HG03103 (cell line): ENCODE measurements at regions not wholly inside any gene's neighbourhood (a gene's known extent, or its start where the extent isn't known, plus 50 kb on each side); places are given as distances from the start of the nearest gene placed in this dataset.
"Not testable (repeated sequence)": the region's sequence is repeated elsewhere in the genome, so short reads cannot be mapped to it uniquely, and the experiment has no call there.

Experiments used
- ATAC-seq: cut with Tn5 transposase; IDR thresholded peaks from one replicate; pipeline ENCODE4 v1.9.1; 2021; ENCODE audit warnings: low read depth; ENCODE audit not compliant: unreplicated experiment

- ATAC-seq: no peak
Measured at GRCh38 chr16:13607289-13607688, 312.7 kb upstream of the ERCC4 start.

DNA sequence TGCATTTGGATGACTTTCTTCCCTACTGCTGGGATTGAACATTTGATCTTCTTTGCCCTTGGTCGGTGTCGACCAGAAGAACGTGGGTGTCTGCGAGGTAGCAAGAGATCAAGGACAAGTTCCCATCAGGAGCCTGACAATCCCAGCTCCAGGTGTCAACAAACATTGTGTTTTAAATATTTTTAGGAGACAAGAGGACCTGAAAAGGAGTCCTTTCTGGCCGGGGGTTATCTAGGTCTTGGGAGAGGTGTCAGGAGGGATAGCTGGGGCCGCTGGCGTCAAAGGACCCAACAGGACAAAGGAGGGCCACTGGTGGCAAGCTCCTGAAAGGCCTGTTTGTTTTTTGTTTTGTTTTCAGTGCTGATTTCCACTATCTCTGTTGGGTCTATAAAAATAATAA is 308.4 kb upstream of the ERCC4 start:
- no peak for ATAC-seq

DNA sequence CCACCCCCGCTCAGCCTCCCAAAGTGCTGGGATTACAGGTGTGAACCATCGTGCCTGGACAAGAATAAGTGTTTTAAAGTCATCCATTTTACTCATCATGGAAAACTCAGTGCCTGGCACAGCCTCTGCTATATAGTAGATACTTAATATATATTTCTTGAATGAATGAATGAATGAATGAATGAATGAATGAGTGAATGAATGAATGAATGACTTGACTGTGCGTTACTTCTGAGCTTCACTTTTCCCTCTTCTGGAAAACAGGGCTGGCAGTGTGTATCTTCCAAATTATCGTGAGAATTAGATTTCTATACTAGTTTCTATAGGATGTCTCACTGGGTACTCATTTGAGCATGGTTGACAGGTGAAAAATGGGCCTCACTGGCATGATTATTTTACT is 307.3 kb upstream of the ERCC4 start:
- no peak for ATAC-seq

- no peak for ATAC-seq
Measured at GRCh38 chr16:13613165-13613564, 306.8 kb upstream of the ERCC4 start.

DNA sequence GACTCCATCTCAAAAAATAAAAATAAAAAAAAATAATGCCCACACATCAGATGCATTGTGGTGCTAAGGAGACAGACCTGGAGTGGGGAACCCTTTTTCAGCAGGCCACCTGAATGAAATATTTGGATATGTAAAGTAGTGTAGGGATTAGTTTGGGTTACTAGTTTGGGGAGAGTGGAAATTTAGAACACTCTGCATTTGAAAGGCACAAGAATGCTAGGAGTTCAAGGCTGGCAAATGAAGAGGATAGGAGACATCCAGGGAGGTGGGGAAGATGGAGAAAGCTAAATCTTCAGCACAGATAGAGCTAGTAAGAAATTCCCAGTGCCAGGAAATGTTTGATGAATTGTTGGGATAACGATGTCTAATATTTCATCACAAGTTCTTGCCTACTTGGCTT is 298.3 kb upstream of the ERCC4 start:
- no peak for ATAC-seq

DNA sequence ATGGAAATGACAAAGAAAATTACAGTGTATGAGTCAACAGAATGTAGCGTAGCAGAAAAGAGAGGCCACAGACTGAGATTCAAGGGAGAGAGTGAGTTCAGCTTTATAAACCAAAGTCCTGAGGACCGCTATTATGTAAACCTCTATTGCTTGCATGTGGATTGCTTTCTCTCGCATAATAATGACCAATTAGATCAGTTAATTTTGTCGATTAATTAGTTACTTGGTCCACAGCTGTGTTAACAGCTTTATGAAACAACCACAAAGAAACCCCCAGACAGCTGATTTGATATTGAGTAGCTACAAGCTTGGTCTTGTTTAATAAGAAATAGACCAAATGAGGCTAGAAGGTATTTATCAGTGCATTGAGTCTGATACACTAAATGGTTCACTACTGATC is 291.8 kb upstream of the ERCC4 start:
- no peak for ATAC-seq

DNA sequence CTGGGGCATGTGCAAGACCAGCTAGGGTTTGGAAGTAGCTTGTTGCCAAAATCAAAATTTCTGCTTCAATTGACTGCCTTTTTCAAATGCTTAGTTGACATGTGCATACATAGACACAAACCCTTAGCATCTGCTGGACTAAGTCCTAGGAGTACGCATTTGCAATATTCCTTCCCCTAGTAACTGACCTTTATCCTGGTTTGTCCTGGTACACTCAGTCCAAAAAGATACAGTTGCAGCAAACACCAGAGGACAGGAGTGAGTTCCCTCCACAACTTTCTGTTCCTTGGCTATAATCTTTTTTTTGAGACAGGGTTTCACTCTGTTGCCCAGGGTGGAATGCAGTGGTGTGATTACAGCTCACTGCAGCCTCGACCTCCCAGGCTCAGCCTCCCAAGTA is 290.2 kb upstream of the ERCC4 start:
- ATAC-seq: no peak

DNA sequence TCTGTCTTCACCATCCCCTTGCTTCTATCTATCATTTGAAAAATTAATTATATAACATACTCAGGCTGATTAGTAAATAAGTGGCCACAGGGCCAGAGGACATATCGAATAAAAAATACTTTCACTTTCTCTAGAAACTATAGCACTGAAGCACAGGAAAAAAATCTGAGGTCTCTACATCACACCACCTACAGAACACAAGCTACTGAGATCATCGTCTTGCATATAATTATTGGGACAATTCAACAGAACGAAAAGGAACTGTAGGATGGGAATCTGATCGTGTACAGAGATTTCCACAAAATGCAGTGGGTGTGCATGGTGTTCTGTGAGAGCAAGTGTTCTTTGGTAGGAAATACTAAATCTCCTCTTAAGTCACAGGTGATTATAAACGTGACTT is 289.6 kb upstream of the ERCC4 start:
- ATAC-seq: no peak

DNA sequence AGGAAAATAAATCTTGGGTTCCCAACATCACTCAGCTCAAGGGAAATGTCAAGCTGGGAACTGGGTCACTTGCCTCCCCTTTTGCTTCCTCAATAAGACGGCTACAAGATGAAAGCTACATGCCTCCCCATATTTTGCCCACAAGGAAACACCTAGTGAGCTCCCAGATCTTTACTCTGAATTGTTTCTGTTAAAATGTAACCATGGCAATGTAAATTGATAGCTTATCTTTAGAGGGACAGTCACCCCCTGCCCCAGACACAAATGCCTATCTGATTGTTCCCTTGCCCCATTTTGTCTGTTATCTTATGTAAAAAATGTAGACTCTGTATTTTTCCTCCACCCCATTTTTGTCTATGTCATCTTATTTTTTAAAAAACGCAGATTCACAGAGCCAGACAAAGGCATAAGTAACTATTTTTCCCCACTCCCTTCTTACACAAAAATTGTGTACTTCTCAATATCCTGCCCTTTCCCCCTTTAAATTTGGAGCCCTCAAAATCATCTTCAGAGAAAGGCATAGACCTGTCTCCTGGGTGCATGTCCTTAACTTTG is 288.7 kb upstream of the ERCC4 start:
- ATAC-seq: no peak

GRCh38 chr16:13631916-13632315 is 288.0 kb upstream of the ERCC4 start:
- ATAC-seq: no peak

- not testable (repeated sequence) for ATAC-seq
Measured at GRCh38 chr16:13632504-13632903, 287.4 kb upstream of the ERCC4 start.

GRCh38 chr16:13633391-13633861 is 286.5 kb upstream of the ERCC4 start:
- ATAC-seq: no peak

DNA sequence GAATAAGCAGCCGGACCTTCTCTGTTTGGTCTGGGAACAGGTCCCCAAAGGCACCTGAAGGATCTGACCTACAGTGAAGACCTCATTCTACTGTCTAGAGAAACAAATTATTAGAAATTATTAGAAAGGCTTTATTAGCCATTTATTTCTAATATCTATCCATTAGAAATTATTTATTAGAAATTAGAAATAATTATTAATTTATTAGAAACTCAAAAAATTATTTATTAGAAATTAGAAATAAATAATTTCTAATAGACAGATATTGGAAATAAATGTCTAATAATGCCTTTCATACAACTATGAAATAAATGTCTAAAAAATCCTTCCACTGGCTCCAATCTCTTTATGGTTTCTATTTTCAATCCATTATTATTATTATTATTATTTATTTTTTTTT is 285.7 kb upstream of the ERCC4 start:
- no peak for ATAC-seq

DNA sequence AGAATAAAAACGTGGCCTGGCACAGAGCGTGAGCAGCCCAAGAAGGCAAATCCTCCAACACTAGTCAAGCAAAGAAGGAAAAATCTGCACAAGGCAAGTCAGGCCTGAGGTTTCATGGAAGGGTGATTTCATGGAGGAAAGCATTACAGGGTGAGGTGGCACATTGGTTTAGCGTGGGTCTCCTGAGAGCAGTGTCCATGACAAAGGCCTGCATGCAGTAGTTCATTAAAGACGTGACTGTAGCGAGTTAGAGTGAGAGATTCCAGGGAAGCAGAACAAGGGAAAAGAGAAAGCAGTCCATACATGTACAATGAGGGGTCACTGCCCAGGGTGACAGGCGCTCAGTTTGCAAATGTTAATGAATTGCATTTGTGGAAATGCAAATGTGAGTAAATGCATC is 285.0 kb upstream of the ERCC4 start:
- no peak for ATAC-seq

GRCh38 chr16:13638218-13638617 is 281.7 kb upstream of the ERCC4 start:
- ATAC-seq: no peak

- no peak for ATAC-seq
Measured at GRCh38 chr16:13643412-13643811, 276.5 kb upstream of the ERCC4 start.

DNA sequence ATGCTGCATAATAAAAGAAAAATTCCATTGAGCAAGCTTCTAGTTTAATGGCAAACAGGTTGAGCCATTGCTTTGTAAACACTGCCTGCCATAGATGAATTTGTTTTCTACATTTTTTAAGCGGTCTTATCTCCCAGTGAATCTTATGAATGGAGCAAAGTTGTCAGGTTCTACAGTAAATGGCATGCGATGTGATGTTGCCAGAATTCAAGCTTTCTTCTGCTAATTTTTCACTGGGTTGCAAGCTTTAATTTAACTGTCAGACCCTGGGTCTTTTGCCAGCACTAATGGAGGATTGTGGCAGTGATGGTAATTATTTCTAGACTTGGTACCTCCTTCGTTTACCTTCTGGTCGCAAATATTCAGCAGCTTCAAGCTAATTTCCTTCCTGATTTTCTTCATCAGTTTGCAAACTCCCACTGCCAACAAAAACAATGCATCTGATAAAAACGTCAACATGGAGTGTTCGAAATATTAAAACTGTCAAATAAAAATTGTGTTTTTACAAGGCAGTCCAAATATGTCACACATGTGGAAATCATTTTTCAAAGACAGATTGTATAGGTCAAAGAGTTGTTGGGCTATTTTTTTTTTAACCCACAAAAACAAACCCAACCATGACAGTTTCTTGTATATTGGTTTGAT is 274.2 kb upstream of the ERCC4 start:
- no peak for ATAC-seq

- no peak for ATAC-seq
Measured at GRCh38 chr16:13660807-13661206, 259.1 kb upstream of the ERCC4 start.

- no peak for ATAC-seq
Measured at GRCh38 chr16:13665876-13666275, 254.1 kb upstream of the ERCC4 start.

- no peak for ATAC-seq
Measured at GRCh38 chr16:13672196-13672595, 247.8 kb upstream of the ERCC4 start.

DNA sequence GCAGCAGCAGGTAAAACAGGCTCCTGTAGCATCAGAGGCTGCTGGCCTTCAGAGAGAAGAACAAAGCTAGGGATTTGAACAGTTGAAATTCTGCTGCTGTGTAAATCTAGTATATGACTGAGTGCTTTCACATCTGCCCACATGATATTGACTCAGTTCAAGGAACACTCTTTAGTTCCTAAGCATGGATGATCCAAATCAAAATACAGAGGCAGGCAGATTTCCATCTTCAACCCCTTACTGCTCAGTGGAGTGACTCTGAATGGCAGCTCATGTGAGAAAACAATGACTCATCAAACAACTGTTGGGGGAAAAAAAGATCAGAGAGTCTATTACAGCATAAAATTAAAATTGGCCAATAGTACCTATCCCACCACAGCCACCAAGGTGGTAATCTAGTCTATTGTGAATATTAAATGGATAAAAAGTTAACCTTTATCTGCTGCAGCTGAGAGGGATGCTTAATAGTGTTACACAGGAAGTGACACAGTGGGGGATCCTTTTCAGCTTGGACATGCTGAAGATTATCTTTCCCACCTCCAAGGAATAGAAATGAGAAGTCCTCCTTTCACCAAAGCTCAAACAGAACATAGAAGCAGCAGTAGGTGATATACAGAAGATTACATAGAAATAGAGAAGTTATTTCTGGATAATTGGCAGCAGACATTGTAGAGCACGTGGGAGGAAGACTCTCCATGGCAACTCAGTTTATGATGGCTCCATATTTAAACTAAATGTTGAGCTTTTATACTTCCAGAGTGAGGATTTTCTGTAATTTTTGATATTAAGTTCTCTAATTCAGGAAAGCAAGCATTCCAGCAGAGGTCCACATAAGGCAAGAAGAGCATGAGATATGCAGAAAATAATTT is 239.7 kb upstream of the ERCC4 start:
- ATAC-seq: no peak
